SK-N-SH treated with all-trans-retinoic acid at 6 μM for 48 hours (cell line): ENCODE measurements at regions not wholly inside any gene's neighbourhood (a gene's known extent, or its start where the extent isn't known, plus 50 kb on each side); places are given as distances from the start of the nearest gene placed in this dataset.
"Not testable (repeated sequence)": the region's sequence is repeated elsewhere in the genome, so short reads cannot be mapped to it uniquely, and the experiment has no call there.

Experiments used
- ATAC-seq: fragments of 200-7000 bp; cut with Tn5 transposase; 3 replicates; pipeline ENCODE4 v1.9.1; 2020; ENCODE audit warnings: mild to moderate bottlenecking, moderate library complexity
- BACH2 ChIP-seq: fragments of 250-450 bp; sonication (Bioruptor Pico); IDR thresholded peaks from 2 replicates; pipeline ENCODE4 v1.9.0; 2021; ENCODE audit warnings: mild to moderate bottlenecking, borderline replicate concordance
- CSDC2 ChIP-seq: fragments of 250-450 bp; sonication (Bioruptor Pico); IDR thresholded peaks from 2 replicates; pipeline ENCODE4 v1.5.0; 2020; ENCODE audit warnings: mild to moderate bottlenecking, moderate library complexity
- ESRRG ChIP-seq: fragments of 250-450 bp; sonication (Bioruptor Pico); IDR thresholded peaks from 2 replicates; pipeline ENCODE4 v1.6.1; 2021; ENCODE audit warnings: mild to moderate bottlenecking
- ISL1 ChIP-seq: fragments of 250-450 bp; sonication (Bioruptor Pico); IDR thresholded peaks from 2 replicates; pipeline ENCODE4 v2.1.2; 2022; ENCODE audit warnings: mild to moderate bottlenecking, moderate library complexity
- OSR1 ChIP-seq: fragments of 250-450 bp; sonication (Bioruptor Pico); IDR thresholded peaks from 2 replicates; pipeline ENCODE4 v1.8.0; 2022; ENCODE audit warnings: moderate library complexity, mild to moderate bottlenecking, inconsistent platforms
- PPARA ChIP-seq: fragments of 250-450 bp; sonication (Bioruptor Pico); IDR thresholded peaks from 2 replicates; pipeline ENCODE4 v1.5.0; 2020; ENCODE audit warnings: mild to moderate bottlenecking, borderline replicate concordance
- RARB ChIP-seq: fragments of 250-450 bp; sonication (Bioruptor Pico); IDR thresholded peaks from 2 replicates; pipeline ENCODE4 v1.8.0; 2021; ENCODE audit warnings: mild to moderate bottlenecking, moderate library complexity
- SNAI2 ChIP-seq: fragments of 250-450 bp; sonication (Bioruptor Pico); IDR thresholded peaks from 2 replicates; pipeline ENCODE4 v1.5.0; 2020; ENCODE audit warnings: mild to moderate bottlenecking, moderate library complexity
- TCF4 ChIP-seq: fragments of 250-450 bp; sonication (Bioruptor Pico); IDR thresholded peaks from 2 replicates; pipeline ENCODE4 v1.8.0; 2021; ENCODE audit warnings: mild to moderate bottlenecking, moderate library complexity, borderline replicate concordance
- TOX ChIP-seq: fragments of 250-450 bp; sonication (Bioruptor Pico); IDR thresholded peaks from 2 replicates; pipeline ENCODE4 v1.8.0; 2021; ENCODE audit warnings: mild to moderate bottlenecking, moderate library complexity, borderline replicate concordance
- ZC3H10 ChIP-seq: fragments of 250-450 bp; sonication (Bioruptor Pico); IDR thresholded peaks from 2 replicates; pipeline ENCODE4 v1.5.1; 2021; ENCODE audit warnings: mild to moderate bottlenecking, moderate library complexity
- ZFP3 ChIP-seq: fragments of 250-450 bp; sonication (Bioruptor Pico); IDR thresholded peaks from 2 replicates; pipeline ENCODE4 v1.5.0; 2020; ENCODE audit warnings: mild to moderate bottlenecking, moderate library complexity
- ZFP30 ChIP-seq: fragments of 450-650 bp; formaldehyde crosslinking; IDR thresholded peaks from 2 replicates; pipeline ENCODE4 v1.5.0; 2022; ENCODE audit warnings: mild to moderate bottlenecking, moderate library complexity
- ZNF565 ChIP-seq: fragments of 450-650 bp; formaldehyde crosslinking; conservative IDR thresholded peaks from 2 replicates; pipeline ENCODE4 v1.5.0; 2020; ENCODE audit warnings: low read depth, mild to moderate bottlenecking, moderate library complexity
- ZNF70 ChIP-seq: fragments of 450-650 bp; formaldehyde crosslinking; IDR thresholded peaks from 2 replicates; pipeline ENCODE4 v1.5.0; 2020; ENCODE audit warnings: mild to moderate bottlenecking, moderate library complexity
- ZNF8 ChIP-seq: fragments of 450-650 bp; formaldehyde crosslinking; IDR thresholded peaks from 2 replicates; pipeline ENCODE4 v1.5.0; 2020; ENCODE audit warnings: mild to moderate bottlenecking, moderate library complexity
- TF ChIP-seq, protein P1 (sequence below): fragments of 250-450 bp; sonication (Bioruptor Pico); IDR thresholded peaks from 2 replicates; pipeline ENCODE4 v1.5.0; 2020; ENCODE audit warnings: mild to moderate bottlenecking, moderate library complexity
- TF ChIP-seq, protein P2 (sequence below): fragments of 250-450 bp; sonication (Bioruptor Pico); IDR thresholded peaks from 2 replicates; pipeline ENCODE4 v1.5.1; 2021; ENCODE audit warnings: mild to moderate bottlenecking, moderate library complexity
- TF ChIP-seq, protein P3 (sequence below): fragments of 250-450 bp; sonication (Bioruptor Pico); IDR thresholded peaks from 2 replicates; pipeline ENCODE4 v1.5.1; 2020; ENCODE audit warnings: low read depth, mild to moderate bottlenecking, moderate library complexity
- TF ChIP-seq, protein P4 (sequence below): fragments of 250-450 bp; sonication (Bioruptor Pico); IDR thresholded peaks from 2 replicates; pipeline ENCODE4 v1.8.0; 2020; ENCODE audit warnings: mild to moderate bottlenecking, moderate library complexity, borderline replicate concordance

DNA sequence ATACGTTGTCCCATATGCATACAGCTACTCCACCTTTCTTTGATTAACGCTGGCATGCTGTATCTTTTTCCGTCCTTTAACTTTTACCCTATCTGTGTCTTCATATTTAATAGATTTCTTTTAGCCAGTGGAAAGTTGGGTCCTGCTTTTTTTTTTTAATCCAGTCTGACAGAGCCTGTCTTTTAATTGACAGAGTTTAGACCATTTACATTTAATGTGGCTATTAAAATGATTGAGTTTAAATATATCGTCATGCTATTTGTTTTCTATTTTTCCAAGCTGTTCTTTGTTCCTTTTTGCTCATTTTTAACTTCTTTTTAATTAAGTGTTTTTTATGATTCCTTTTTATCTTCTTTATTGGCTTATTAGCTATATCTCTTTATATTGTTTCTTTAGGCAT, 217.6 kb upstream of the NEBL start:
- ATAC-seq = no peak
- no peak for TF ChIP-seq CSDC2
- TF ChIP-seq ZNF565 (CRISPR knock-in tag) = no peak
- no peak for TF ChIP-seq ZNF70 (CRISPR knock-in tag)
- no peak for TF ChIP-seq ZNF8
- no peak for TF ChIP-seq SNAI2
- no peak for TF ChIP-seq OSR1 (CRISPR knock-in tag)
- TF ChIP-seq ZFP3 (CRISPR knock-in tag) = no peak
- TF ChIP-seq TOX = no peak
- TF ChIP-seq, protein P1, sequence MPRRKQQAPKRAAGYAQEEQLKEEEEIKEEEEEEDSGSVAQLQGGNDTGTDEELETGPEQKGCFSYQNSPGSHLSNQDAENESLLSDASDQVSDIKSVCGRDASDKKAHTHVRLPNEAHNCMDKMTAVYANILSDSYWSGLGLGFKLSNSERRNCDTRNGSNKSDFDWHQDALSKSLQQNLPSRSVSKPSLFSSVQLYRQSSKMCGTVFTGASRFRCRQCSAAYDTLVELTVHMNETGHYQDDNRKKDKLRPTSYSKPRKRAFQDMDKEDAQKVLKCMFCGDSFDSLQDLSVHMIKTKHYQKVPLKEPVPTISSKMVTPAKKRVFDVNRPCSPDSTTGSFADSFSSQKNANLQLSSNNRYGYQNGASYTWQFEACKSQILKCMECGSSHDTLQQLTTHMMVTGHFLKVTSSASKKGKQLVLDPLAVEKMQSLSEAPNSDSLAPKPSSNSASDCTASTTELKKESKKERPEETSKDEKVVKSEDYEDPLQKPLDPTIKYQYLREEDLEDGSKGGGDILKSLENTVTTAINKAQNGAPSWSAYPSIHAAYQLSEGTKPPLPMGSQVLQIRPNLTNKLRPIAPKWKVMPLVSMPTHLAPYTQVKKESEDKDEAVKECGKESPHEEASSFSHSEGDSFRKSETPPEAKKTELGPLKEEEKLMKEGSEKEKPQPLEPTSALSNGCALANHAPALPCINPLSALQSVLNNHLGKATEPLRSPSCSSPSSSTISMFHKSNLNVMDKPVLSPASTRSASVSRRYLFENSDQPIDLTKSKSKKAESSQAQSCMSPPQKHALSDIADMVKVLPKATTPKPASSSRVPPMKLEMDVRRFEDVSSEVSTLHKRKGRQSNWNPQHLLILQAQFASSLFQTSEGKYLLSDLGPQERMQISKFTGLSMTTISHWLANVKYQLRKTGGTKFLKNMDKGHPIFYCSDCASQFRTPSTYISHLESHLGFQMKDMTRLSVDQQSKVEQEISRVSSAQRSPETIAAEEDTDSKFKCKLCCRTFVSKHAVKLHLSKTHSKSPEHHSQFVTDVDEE = no peak

DNA sequence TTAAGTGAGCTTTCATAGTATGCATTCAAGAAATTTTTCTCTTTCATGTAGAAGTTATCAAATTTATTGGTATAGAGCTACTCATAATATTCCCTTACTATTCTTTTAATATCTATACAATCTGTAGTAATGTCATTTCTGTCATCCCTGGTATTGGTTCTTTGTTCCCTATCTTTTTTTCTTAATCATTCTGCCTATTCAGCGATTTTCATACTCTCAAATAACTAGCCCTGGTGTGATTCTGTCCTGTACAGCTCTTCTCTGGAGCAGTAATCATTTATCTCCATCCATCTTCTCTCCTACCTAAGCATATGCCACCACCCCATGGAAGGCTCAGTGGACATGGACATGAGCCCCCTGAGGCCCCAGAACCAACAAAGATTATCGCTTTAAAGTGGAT, 213.2 kb upstream of the NEBL start:
- no peak for TF ChIP-seq ISL1 (CRISPR knock-in tag)
- no peak for TF ChIP-seq PPARA (CRISPR knock-in tag)
- TF ChIP-seq ZNF70 (CRISPR knock-in tag) = no peak
- no peak for TF ChIP-seq OSR1 (CRISPR knock-in tag)
- no peak for TF ChIP-seq ZNF8
- TF ChIP-seq TOX = no peak
- TF ChIP-seq, protein P2, sequence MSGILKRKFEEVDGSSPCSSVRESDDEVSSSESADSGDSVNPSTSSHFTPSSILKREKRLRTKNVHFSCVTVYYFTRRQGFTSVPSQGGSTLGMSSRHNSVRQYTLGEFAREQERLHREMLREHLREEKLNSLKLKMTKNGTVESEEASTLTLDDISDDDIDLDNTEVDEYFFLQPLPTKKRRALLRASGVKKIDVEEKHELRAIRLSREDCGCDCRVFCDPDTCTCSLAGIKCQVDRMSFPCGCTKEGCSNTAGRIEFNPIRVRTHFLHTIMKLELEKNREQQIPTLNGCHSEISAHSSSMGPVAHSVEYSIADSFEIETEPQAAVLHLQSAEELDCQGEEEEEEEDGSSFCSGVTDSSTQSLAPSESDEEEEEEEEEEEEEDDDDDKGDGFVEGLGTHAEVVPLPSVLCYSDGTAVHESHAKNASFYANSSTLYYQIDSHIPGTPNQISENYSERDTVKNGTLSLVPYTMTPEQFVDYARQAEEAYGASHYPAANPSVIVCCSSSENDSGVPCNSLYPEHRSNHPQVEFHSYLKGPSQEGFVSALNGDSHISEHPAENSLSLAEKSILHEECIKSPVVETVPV (CRISPR knock-in tag) = no peak
- TF ChIP-seq CSDC2 = no peak
- TF ChIP-seq, all 23 proteins: peak for 0
- no peak for ATAC-seq

DNA sequence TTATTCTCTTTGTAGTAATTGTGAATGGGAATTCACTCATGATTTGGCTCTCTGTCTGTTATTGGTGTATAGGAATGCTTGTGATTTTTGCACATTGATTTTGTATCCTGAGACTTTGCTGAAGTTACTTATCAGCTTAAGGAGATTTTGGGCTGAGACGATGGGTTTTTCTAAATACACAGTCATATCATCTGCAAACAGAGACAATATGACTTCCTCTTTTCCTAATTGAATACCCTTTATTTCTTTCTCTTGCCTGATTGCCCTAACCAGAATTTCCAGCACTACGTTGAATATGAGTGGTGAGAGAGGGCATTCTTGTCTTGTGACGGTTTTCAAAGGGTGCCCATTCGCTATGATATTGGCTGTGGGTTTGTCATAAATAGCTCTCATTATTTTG, 209.8 kb upstream of the NEBL start:
- not testable (repeated sequence) for ATAC-seq

DNA sequence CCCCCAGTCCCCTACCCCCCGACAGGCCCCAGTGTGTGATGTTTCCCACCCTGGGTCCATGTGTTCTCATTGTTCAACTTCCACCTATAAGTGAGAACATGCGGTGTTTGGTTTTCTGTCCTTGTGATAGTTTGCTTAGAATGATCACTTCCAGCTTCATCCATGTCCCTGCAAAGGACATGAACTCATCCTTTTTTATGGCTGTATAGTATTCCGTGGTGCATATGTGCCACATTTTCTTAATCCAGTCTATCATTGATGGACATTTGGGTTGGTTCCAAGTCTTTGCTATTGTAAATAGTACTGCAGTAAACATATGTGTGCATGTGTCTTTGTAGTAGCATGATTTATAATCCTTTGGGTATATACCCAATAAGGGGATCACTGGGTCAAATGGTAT, 208.2 kb upstream of the NEBL start:
- ATAC-seq = not testable (repeated sequence)

DNA sequence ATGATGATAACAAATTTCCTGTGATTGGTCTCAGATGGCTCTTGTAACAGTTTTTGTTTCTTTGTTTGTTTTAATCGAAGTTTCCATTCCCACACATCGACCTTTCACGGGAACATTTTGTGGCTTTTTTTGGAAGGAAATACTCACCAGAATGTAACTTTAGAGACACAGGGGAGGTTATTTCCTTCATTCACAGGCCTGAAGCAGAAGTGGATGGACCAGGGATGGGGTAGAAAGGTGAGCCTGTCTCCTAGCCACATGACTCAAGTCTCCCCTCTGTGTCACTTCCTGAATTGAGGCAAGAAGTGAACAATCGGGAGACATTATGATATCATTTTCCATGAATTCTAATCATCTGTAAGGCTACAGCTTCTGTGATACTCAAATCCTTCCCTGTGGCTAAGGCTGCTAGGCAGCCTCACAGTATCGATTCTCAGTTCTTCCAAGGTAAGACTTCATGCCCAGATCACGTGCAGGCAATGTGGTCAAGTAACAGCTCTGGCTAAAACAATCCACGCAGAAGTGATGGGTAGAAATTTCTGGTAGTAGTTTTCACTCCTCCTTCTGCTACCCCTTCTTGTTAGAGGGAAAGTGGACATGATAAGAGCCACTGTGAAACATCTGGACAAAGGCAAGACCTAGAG, 203.9 kb upstream of the NEBL start:
- no peak for TF ChIP-seq CSDC2
- TF ChIP-seq ZNF70 (CRISPR knock-in tag) = no peak
- TF ChIP-seq, protein P3, sequence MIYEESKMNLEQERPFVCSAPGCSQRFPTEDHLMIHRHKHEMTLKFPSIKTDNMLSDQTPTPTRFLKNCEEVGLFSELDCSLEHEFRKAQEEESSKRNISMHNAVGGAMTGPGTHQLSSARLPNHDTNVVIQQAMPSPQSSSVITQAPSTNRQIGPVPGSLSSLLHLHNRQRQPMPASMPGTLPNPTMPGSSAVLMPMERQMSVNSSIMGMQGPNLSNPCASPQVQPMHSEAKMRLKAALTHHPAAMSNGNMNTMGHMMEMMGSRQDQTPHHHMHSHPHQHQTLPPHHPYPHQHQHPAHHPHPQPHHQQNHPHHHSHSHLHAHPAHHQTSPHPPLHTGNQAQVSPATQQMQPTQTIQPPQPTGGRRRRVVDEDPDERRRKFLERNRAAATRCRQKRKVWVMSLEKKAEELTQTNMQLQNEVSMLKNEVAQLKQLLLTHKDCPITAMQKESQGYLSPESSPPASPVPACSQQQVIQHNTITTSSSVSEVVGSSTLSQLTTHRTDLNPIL (CRISPR knock-in tag) = no peak
- TF ChIP-seq OSR1 (CRISPR knock-in tag) = no peak
- no peak for TF ChIP-seq RARB
- TF ChIP-seq ZNF8 = no peak
- TF ChIP-seq ZFP30 (CRISPR knock-in tag) = no peak
- ATAC-seq = peak; percentile 41

DNA sequence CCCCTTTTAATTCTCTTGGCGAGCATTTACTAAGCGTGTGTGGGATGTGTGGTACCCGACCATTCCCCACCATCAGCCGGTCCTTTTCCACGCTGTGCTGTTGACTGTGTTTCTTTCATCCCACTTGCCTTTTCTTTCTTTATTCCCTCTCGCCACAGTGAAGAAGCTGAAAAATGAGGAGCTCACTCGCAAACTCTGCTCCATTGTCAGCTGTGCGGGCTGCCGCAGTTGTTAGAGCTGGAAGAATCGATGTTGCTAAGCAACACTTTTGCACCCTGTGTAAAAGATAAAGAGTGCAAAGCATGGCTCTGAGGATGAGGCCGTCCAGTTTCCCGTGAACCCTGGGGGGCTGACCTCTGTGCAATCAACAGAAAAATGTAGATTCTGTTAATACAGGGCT, 203.1 kb upstream of the NEBL start:
- ATAC-seq = no peak
- no peak for TF ChIP-seq CSDC2
- no peak for TF ChIP-seq ZFP3 (CRISPR knock-in tag)
- TF ChIP-seq ZNF70 (CRISPR knock-in tag) = no peak

DNA sequence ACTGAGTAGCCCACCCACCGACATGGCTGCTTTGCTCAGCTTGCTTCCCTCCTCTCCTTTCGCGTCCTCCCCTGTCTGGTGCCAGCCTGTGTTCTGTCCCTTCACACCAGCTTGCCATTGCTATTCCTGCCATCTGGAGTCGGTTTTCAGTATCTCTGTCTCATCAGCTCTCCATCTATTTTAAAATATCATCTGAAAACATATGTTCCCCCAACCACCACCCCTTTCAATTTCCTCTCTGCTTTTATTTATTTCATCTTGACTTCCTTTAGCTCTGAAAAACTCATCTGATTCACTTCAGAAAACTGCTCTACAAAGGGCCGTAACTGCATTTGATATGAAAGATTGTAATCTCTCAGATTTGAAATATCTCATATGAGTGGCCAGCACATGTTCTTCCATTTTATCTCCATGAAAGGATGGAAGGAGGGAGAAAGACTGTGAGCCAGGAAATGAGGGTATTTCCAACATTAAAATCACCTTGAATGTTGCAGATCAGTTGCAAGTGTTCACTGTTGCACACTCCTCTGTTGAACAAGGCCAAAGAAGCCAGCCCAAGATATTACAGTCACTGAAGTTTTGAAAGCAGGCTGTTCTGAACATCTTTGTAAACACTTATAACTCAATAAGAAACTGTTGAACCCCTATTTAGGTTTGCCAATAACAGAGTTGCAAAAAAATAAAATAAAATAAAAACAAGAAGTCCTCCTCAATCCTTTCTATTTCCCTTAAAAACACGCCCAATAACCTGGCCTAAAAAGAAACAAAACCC, 202.4 kb upstream of the NEBL start:
- peak; percentile 70 for ATAC-seq
- TF ChIP-seq ZFP30 (CRISPR knock-in tag) = no peak
- TF ChIP-seq TOX = no peak
- peak; percentile 66; the same call in 1 of the 2 replicates for TF ChIP-seq SNAI2
- TF ChIP-seq OSR1 (CRISPR knock-in tag) = no peak
- peak; percentile 93 for TF ChIP-seq TCF4 (CRISPR knock-in tag)
- no peak for TF ChIP-seq ESRRG (CRISPR knock-in tag)
- TF ChIP-seq ZNF70 (CRISPR knock-in tag) = no peak
- TF ChIP-seq RARB = no peak
- TF ChIP-seq, protein P3 (CRISPR knock-in tag) = no peak
- TF ChIP-seq BACH2 = no peak
- TF ChIP-seq, protein P4, sequence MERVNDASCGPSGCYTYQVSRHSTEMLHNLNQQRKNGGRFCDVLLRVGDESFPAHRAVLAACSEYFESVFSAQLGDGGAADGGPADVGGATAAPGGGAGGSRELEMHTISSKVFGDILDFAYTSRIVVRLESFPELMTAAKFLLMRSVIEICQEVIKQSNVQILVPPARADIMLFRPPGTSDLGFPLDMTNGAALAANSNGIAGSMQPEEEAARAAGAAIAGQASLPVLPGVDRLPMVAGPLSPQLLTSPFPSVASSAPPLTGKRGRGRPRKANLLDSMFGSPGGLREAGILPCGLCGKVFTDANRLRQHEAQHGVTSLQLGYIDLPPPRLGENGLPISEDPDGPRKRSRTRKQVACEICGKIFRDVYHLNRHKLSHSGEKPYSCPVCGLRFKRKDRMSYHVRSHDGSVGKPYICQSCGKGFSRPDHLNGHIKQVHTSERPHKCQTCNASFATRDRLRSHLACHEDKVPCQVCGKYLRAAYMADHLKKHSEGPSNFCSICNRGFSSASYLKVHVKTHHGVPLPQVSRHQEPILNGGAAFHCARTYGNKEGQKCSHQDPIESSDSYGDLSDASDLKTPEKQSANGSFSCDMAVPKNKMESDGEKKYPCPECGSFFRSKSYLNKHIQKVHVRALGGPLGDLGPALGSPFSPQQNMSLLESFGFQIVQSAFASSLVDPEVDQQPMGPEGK (CRISPR knock-in tag) = no peak
- 0 out of 2 replicates have a peak, but pooled peaks have one; percentile 43 for TF ChIP-seq PPARA (CRISPR knock-in tag)
- TF ChIP-seq ZFP3 (CRISPR knock-in tag) = no peak
- no peak for TF ChIP-seq ZC3H10 (CRISPR knock-in tag)
- peak; percentile 49 for TF ChIP-seq ISL1 (CRISPR knock-in tag)
